ENCODE measurements at regions not wholly inside any gene's neighbourhood (a gene's known extent, or its start where the extent isn't known, plus 50 kb on each side); places are given as distances from the start of the nearest gene placed in this dataset.

DNA sequence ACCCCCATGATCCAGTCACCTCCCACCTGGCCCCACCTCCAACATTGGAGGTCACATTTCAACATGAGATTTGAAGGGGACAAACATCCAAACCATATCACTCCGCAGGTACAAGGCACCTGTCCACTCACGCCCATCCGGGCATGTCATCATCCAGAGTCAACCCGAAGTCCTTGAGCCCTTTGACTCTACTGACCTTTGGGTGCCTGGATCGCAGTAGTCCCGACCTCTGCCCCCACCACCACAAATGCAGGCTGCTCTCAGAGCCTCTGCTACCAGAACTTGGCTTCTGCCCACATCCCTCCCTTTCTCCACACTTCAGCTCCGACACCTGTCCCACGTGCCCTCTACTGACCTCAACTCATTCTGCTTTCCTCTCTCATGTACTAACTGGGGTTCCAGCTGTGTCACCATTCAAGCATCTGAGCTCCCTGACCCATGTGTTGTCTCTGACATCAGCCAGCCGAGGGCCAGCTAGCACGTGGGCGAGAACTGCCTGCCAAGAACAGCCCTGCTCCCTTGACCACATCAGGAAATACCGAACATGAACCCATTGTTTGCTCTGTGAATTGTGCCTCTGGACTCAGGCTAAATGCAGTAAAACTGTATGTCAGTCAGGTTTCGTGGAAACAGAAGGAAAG, 498.3 kb upstream of the SULF2 start (continued):
- peak; percentile 22 for TF ChIP-seq ZNF883 (CRISPR knock-in tag; IDR thresholded peaks at IDR 0.05; ENCODE audit: not compliant biosample characterization)
- TF ChIP-seq KDM1A (CRISPR knock-in tag; IDR thresholded peaks at IDR 0.05), result 0 out of 2 replicates have a peak, but pooled peaks have one; percentile 28
- TF ChIP-seq SETDB1 (CRISPR knock-in tag; IDR thresholded peaks at IDR 0.05; ENCODE audit: borderline replicate concordance), result no peak
- TF ChIP-seq SRSF4 (IDR thresholded peaks at IDR 0.05; ENCODE audit: low read depth, low read length, poor library complexity, severe bottlenecking), result no peak
- TF ChIP-seq ZNF343 (CRISPR knock-in tag; IDR thresholded peaks at IDR 0.05), result no peak
- TF ChIP-seq GATA4 (IDR thresholded peaks at IDR 0.05; ENCODE audit: borderline replicate concordance, low read depth), result no peak
- peak; percentile 31; the same call in 1 of the 2 replicates for TF ChIP-seq HHEX (CRISPR knock-in tag; IDR thresholded peaks at IDR 0.05)
- no peak for TF ChIP-seq KLF6 (CRISPR knock-in tag; IDR thresholded peaks at IDR 0.05)
- no peak for TF ChIP-seq SMAD9 (CRISPR knock-in tag; IDR thresholded peaks at IDR 0.05)
- TF ChIP-seq ZNF451 (CRISPR knock-in tag; IDR thresholded peaks at IDR 0.05), result no peak
- TF ChIP-seq, protein P1, sequence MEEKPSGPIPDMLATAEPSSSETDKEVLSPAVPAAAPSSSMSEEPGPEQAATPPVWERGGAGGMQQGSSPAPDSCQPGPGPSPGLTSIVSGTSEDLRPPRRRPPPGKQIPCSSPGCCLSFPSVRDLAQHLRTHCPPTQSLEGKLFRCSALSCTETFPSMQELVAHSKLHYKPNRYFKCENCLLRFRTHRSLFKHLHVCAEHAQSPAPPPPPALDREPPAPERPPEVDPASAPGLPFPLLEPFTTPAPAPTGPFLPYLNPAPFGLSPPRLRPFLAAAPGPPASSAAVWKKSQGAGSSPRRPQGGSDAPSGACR (CRISPR knock-in tag; IDR thresholded peaks at IDR 0.05), result no peak
- TF ChIP-seq, protein P2, sequence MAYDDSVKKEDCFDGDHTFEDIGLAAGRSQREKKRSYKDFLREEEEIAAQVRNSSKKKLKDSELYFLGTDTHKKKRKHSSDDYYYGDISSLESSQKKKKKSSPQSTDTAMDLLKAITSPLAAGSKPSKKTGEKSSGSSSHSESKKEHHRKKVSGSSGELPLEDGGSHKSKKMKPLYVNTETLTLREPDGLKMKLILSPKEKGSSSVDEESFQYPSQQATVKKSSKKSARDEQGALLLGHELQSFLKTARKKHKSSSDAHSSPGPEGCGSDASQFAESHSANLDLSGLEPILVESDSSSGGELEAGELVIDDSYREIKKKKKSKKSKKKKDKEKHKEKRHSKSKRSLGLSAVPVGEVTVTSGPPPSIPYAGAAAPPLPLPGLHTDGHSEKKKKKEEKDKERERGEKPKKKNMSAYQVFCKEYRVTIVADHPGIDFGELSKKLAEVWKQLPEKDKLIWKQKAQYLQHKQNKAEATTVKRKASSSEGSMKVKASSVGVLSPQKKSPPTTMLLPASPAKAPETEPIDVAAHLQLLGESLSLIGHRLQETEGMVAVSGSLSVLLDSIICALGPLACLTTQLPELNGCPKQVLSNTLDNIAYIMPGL (CRISPR knock-in tag; IDR thresholded peaks at IDR 0.05; ENCODE audit: borderline replicate concordance in 1 of 2, low read depth in 1 of 2), result no peak
- peak; percentile 49; the same call in 1 of the 2 replicates for TF ChIP-seq SAFB2 (CRISPR knock-in tag; IDR thresholded peaks at IDR 0.05; ENCODE audit: borderline replicate concordance, low read depth)
- no peak for TF ChIP-seq RORA (CRISPR knock-in tag; IDR thresholded peaks at IDR 0.05)
- no peak for TF ChIP-seq ZNF225 (CRISPR knock-in tag; IDR thresholded peaks at IDR 0.05)
- TF ChIP-seq CC2D1A (CRISPR knock-in tag; IDR thresholded peaks at IDR 0.05), result no peak
- no peak for TF ChIP-seq ZKSCAN5 (CRISPR knock-in tag; IDR thresholded peaks at IDR 0.05)
- no peak for TF ChIP-seq NFE2 (CRISPR knock-in tag; IDR thresholded peaks at IDR 0.05)
- TF ChIP-seq LCORL (IDR thresholded peaks at IDR 0.05), result no peak
- peak; percentile 47; the same call in 1 of the 2 replicates for TF ChIP-seq LCORL (CRISPR knock-in tag; IDR thresholded peaks at IDR 0.05)
- TF ChIP-seq CENPBD1 (CRISPR knock-in tag; IDR thresholded peaks at IDR 0.05; ENCODE audit: borderline replicate concordance, low read depth), result no peak
- TF ChIP-seq, protein P3, sequence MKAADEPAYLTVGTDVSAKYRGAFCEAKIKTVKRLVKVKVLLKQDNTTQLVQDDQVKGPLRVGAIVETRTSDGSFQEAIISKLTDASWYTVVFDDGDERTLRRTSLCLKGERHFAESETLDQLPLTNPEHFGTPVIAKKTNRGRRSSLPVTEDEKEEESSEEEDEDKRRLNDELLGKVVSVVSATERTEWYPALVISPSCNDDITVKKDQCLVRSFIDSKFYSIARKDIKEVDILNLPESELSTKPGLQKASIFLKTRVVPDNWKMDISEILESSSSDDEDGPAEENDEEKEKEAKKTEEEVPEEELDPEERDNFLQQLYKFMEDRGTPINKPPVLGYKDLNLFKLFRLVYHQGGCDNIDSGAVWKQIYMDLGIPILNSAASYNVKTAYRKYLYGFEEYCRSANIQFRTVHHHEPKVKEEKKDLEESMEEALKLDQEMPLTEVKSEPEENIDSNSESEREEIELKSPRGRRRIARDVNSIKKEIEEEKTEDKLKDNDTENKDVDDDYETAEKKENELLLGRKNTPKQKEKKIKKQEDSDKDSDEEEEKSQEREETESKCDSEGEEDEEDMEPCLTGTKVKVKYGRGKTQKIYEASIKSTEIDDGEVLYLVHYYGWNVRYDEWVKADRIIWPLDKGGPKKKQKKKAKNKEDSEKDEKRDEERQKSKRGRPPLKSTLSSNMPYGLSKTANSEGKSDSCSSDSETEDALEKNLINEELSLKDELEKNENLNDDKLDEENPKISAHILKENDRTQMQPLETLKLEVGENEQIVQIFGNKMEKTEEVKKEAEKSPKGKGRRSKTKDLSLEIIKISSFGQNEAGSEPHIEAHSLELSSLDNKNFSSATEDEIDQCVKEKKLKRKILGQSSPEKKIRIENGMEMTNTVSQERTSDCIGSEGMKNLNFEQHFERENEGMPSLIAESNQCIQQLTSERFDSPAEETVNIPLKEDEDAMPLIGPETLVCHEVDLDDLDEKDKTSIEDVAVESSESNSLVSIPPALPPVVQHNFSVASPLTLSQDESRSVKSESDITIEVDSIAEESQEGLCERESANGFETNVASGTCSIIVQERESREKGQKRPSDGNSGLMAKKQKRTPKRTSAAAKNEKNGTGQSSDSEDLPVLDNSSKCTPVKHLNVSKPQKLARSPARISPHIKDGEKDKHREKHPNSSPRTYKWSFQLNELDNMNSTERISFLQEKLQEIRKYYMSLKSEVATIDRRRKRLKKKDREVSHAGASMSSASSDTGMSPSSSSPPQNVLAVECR (CRISPR knock-in tag; IDR thresholded peaks at IDR 0.05; ENCODE audit: borderline replicate concordance), result peak; percentile 36; the same call in 1 of the 2 replicates
- TF ChIP-seq ZNF572 (CRISPR knock-in tag; IDR thresholded peaks at IDR 0.05), result no peak
- TF ChIP-seq REXO4 (CRISPR knock-in tag; IDR thresholded peaks at IDR 0.05; ENCODE audit: borderline replicate concordance), result no peak
